Liver (tissue), 3 donors: ENCODE measurements at regions not wholly inside any gene's neighbourhood (a gene's known extent, or its start where the extent isn't known, plus 50 kb on each side); places are given as distances from the start of the nearest gene placed in this dataset.

Source experiments
- CTCF ChIP-seq: fragments of 150-350 bp; IDR thresholded peaks from 2 replicates; pipeline ENCODE4 v1.5.1; 2017; ENCODE audit warnings: improper control_type of control experiment, low read depth, low read length; ENCODE audit not compliant: missing input control
- EGR1 ChIP-seq, 2 donors: IDR thresholded peaks; 2 replicates each; pipeline ENCODE4 v1.6.1; 2016 to 2018; ENCODE audit warnings: antibody characterized with exemption in 2 of 2, low read depth in 2 of 2
- FOXA1 ChIP-seq: IDR thresholded peaks from 2 replicates; pipeline ENCODE4 v1.6.1; 2016; ENCODE audit warnings: antibody characterized with exemption
- JUND ChIP-seq, 2 donors: IDR thresholded peaks; 2 replicates each; pipeline ENCODE4 v1.6.1; 2016; ENCODE audit warnings: antibody characterized with exemption in 2 of 2
- MAX ChIP-seq: IDR thresholded peaks from 2 replicates; pipeline ENCODE4 v1.6.1; 2016; ENCODE audit warnings: antibody characterized with exemption
- RAD21 ChIP-seq, 2 donors: IDR thresholded peaks; 2 replicates each; pipeline ENCODE4 v1.6.1; 2016; ENCODE audit warnings: antibody characterized with exemption in 2 of 2, mild to moderate bottlenecking in 2 of 2
- REST ChIP-seq: IDR thresholded peaks from 2 replicates; pipeline ENCODE4 v1.6.1; 2016; ENCODE audit warnings: antibody characterized with exemption, mild to moderate bottlenecking
- RXRA ChIP-seq, 2 donors: IDR thresholded peaks; 2 replicates each; pipeline ENCODE4 v1.6.1; 2017 to 2018; ENCODE audit warnings: antibody characterized with exemption in 2 of 2, mild to moderate bottlenecking in 1 of 2
- SP1 ChIP-seq: IDR thresholded peaks from 2 replicates; pipeline ENCODE4 v1.6.1; 2018; ENCODE audit warnings: antibody characterized with exemption, mild to moderate bottlenecking
- TAF1 ChIP-seq: conservative IDR thresholded peaks from 2 replicates; pipeline ENCODE4 v1.6.1; 2016; ENCODE audit warnings: antibody characterized with exemption, mild to moderate bottlenecking
- donor health status: healthy.
- donor health status: healthy.

- no peak for TF ChIP-seq CTCF
- no peak for TF ChIP-seq JUND (IDR thresholded peaks at IDR 0.05)
- TF ChIP-seq RAD21 (IDR thresholded peaks at IDR 0.05): no peak
- no peak for TF ChIP-seq RXRA (IDR thresholded peaks at IDR 0.05)
- TF ChIP-seq REST: no peak
- TF ChIP-seq SP1: no peak
- no peak for TF ChIP-seq FOXA1
- TF ChIP-seq TAF1: no peak
- TF ChIP-seq EGR1 (IDR thresholded peaks at IDR 0.05; ENCODE audit: low read depth in 2 of 2): no peak
- no peak for TF ChIP-seq MAX
Observed at GRCh38 chr7:145327646-145328045, 491.8 kb upstream of the TPK1 start.
